IMR-90 (cell line): ENCODE measurements at regions not wholly inside any gene's neighbourhood (a gene's known extent, or its start where the extent isn't known, plus 50 kb on each side); places are given as distances from the start of the nearest gene placed in this dataset.

Source experiments
- BHLHE40 ChIP-seq: fragments of 150-350 bp; IDR thresholded peaks from 2 replicates; pipeline ENCODE4 v1.6.1; 2016; ENCODE audit warnings: mild to moderate bottlenecking, low read depth, low read length
- CEBPB ChIP-seq: IDR thresholded peaks from 2 replicates; pipeline ENCODE4 v1.6.1; 2012; ENCODE audit warnings: low read depth, low read length, improper control_type of control experiment
- CHD1 ChIP-seq: IDR thresholded peaks from 2 replicates; pipeline ENCODE4 v1.6.1; 2012; ENCODE audit warnings: low read depth, low read length, improper control_type of control experiment
- FOS ChIP-seq: fragments of 150-350 bp; IDR thresholded peaks from 2 replicates; pipeline ENCODE4 v1.6.1; 2016; ENCODE audit warnings: low read depth, low read length
- MAFK ChIP-seq: IDR thresholded peaks from 2 replicates; pipeline ENCODE4 v1.6.1; 2012; ENCODE audit warnings: low read depth, low read length, improper control_type of control experiment
- MAZ ChIP-seq: IDR thresholded peaks from 2 replicates; pipeline ENCODE4 v1.6.1; 2012; ENCODE audit warnings: low read depth, mild to moderate bottlenecking, low read length, improper control_type of control experiment, moderate library complexity, borderline replicate concordance
- POLR2A ChIP-seq: IDR thresholded peaks from 2 replicates; pipeline ENCODE4 v1.6.1; 2012; ENCODE audit warnings: mild to moderate bottlenecking, low read depth, low read length
- RAD21 ChIP-seq: IDR thresholded peaks from 2 replicates; pipeline ENCODE4 v1.6.1; 2012; ENCODE audit warnings: low read length, improper control_type of control experiment
- RCOR1 ChIP-seq: IDR thresholded peaks from 2 replicates; pipeline ENCODE4 v1.6.1; 2012; ENCODE audit warnings: mild to moderate bottlenecking, low read length, improper control_type of control experiment; ENCODE audit not compliant: insufficient replicate concordance
- SMC3 ChIP-seq: fragments of 150-350 bp; IDR thresholded peaks from 2 replicates; pipeline ENCODE4 v1.6.1; 2016; ENCODE audit warnings: low read depth, mild to moderate bottlenecking, antibody characterized with exemption, low read length, moderate library complexity
- TF ChIP-seq, protein P1 (sequence below): conservative IDR thresholded peaks from 2 replicates; pipeline ENCODE4 v1.5.1; 2012; ENCODE audit warnings: mild to moderate bottlenecking, low read depth, low read length, improper control_type of control experiment
- TF ChIP-seq, protein P2 (sequence below): fragments of 150-350 bp; IDR thresholded peaks from 2 replicates; pipeline ENCODE4 v1.6.1; 2016; ENCODE audit warnings: low read depth, mild to moderate bottlenecking, low read length, moderate library complexity, borderline replicate concordance
- TF ChIP-seq, protein P3 (sequence below): fragments of 150-350 bp; IDR thresholded peaks from 2 replicates; pipeline ENCODE4 v1.6.1; 2017; ENCODE audit warnings: mild to moderate bottlenecking, antibody characterized with exemption, low read length, low read depth

DNA sequence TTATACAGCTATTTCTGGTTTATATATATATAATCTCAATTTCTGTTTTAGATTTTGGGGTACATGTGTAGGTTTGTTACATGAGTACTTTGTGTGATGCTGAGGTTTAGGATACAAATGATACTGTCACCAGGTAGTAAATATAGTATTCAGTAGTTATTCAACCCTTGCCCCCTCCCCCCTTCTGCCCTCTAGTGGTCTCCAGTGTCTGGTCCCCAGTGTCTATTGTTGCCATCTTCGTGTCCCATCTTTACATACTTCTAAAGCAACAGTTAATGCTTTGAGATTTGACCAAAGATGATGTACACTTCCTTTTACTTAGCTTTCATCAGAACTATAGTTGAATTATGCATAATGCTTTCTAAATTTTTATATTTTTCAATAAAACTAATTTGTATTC, 1623.4 kb upstream of the PRR20A start:
- TF ChIP-seq, protein P1, sequence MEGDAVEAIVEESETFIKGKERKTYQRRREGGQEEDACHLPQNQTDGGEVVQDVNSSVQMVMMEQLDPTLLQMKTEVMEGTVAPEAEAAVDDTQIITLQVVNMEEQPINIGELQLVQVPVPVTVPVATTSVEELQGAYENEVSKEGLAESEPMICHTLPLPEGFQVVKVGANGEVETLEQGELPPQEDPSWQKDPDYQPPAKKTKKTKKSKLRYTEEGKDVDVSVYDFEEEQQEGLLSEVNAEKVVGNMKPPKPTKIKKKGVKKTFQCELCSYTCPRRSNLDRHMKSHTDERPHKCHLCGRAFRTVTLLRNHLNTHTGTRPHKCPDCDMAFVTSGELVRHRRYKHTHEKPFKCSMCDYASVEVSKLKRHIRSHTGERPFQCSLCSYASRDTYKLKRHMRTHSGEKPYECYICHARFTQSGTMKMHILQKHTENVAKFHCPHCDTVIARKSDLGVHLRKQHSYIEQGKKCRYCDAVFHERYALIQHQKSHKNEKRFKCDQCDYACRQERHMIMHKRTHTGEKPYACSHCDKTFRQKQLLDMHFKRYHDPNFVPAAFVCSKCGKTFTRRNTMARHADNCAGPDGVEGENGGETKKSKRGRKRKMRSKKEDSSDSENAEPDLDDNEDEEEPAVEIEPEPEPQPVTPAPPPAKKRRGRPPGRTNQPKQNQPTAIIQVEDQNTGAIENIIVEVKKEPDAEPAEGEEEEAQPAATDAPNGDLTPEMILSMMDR, result no peak
- TF ChIP-seq POLR2A (no peak), CEBPB (no peak), RAD21 (no peak), RCOR1 (no peak), MAZ (no peak), BHLHE40 (no peak), CHD1 (no peak), SMC3 (no peak), FOS (no peak), MAFK (no peak)
- TF ChIP-seq, protein P2, sequence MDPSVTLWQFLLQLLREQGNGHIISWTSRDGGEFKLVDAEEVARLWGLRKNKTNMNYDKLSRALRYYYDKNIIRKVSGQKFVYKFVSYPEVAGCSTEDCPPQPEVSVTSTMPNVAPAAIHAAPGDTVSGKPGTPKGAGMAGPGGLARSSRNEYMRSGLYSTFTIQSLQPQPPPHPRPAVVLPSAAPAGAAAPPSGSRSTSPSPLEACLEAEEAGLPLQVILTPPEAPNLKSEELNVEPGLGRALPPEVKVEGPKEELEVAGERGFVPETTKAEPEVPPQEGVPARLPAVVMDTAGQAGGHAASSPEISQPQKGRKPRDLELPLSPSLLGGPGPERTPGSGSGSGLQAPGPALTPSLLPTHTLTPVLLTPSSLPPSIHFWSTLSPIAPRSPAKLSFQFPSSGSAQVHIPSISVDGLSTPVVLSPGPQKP, result no peak
- TF ChIP-seq, protein P3, sequence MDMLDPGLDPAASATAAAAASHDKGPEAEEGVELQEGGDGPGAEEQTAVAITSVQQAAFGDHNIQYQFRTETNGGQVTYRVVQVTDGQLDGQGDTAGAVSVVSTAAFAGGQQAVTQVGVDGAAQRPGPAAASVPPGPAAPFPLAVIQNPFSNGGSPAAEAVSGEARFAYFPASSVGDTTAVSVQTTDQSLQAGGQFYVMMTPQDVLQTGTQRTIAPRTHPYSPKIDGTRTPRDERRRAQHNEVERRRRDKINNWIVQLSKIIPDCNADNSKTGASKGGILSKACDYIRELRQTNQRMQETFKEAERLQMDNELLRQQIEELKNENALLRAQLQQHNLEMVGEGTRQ, result no peak
